Effector memory CD8-positive, alpha-beta T cell (primary cell): ENCODE measurements at regions not wholly inside any gene's neighbourhood (a gene's known extent, or its start where the extent isn't known, plus 50 kb on each side); places are given as distances from the start of the nearest gene placed in this dataset.
A peak's percentile ranks its signal among the peaks of the same experiment; 100 is the strongest.

ENCODE experiments used
- ATAC-seq: fragments of 150-1000 bp; cut with Tn5 transposase; replicated peaks from 2 replicates; pipeline ENCODE4 v1.10.0; 2021; ENCODE audit warnings: mild to moderate bottlenecking, moderate library complexity
- DNase-seq, 3 experiments: peaks; one replicate each; pipeline ENCODE4 v3.0.0; 2021
- H3K27ac Mint-ChIP-seq, 2 donors: one replicate each; pipeline ENCODE4 v1.8.0; 2022; ENCODE audit warnings: mild to moderate bottlenecking in 2 of 2, mixed read lengths in 2 of 2, moderate library complexity in 2 of 2
- H3K27me3 Mint-ChIP-seq, 2 donors: one replicate each; pipeline ENCODE4 v1.8.0; 2022; ENCODE audit warnings: mixed read lengths in 2 of 2
- H3K36me3 Mint-ChIP-seq: one replicate; pipeline ENCODE4 v1.8.0; 2022; ENCODE audit warnings: mild to moderate bottlenecking, moderate library complexity, mixed read lengths; ENCODE audit not compliant: insufficient read depth
- H3K4me1 Mint-ChIP-seq, 2 donors: one replicate each; pipeline ENCODE4 v1.8.0; 2022; ENCODE audit warnings: low read depth in 2 of 2, mixed read lengths in 2 of 2
- H3K4me3 Mint-ChIP-seq, 2 donors: one replicate each; pipeline ENCODE4 v1.8.0; 2022; ENCODE audit warnings: mild to moderate bottlenecking in 2 of 2, mixed read lengths in 2 of 2, moderate library complexity in 2 of 2
- H3K9me3 Mint-ChIP-seq, 2 donors: one replicate each; pipeline ENCODE4 v1.8.0; 2022; ENCODE audit warnings: mixed read lengths in 2 of 2

DNA sequence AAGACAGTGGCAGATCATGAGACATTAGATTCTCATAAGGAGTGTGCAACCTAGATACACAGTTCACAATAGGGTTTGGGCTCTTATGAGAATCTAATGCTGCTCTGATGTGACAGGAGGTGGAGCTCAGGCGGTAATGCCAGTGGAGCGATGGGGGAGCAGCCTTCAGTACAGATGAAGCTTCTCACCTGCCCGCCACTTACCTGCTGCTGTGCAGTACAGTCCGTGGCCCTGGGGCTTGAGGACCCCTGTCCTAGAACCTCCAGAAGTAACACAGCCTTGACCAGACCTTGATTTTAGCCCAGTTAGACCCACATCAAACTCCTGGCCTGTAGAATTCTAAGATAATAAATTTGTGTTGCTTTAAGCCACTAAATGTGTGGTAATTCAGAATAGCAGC lies 215.1 kb upstream of the MIR17HG start:
- Mint-ChIP-seq H3K27ac (no peak overlapping the region), H3K36me3 (no peaks in the 10 kb centered on the region), H3K4me1 (no peaks in the 10 kb centered on the region), H3K4me3 (no peak overlapping the region), H3K27me3 (peaks cover 0 to 10% of the 10 kb centered on the region in 2 donors), H3K9me3 (no peaks in the 10 kb centered on the region)
- no peak for DNase-seq
- no peak for ATAC-seq

DNA sequence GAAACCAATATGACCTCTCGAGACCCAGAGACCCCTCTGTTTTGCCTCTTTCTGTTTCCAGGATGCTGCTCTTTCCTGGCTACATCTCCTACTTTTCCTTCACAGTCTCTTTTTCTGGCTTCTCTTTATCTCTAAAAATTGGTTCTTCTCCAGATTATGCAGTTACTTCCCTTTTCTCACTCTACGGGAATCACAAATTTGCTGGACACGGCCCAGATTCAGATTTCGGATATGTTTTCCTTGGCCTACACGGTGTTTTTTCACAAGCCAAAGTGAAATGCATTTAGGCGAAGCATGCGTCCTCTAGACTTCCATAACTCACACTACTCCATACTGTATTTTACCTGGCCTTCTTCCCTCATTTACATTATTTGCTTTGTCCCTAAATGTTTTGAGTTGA lies 214.7 kb upstream of the MIR17HG start:
- ATAC-seq = no peak
- Mint-ChIP-seq H3K4me1 (no peaks in the 10 kb centered on the region), H3K27ac (no peak overlapping the region), H3K9me3 (no peaks in the 10 kb centered on the region), H3K4me3 (no peak overlapping the region), H3K36me3 (no peaks in the 10 kb centered on the region), H3K27me3 (peaks cover 0 to 10% of the 10 kb centered on the region in 2 donors)
- no peak for DNase-seq

DNA sequence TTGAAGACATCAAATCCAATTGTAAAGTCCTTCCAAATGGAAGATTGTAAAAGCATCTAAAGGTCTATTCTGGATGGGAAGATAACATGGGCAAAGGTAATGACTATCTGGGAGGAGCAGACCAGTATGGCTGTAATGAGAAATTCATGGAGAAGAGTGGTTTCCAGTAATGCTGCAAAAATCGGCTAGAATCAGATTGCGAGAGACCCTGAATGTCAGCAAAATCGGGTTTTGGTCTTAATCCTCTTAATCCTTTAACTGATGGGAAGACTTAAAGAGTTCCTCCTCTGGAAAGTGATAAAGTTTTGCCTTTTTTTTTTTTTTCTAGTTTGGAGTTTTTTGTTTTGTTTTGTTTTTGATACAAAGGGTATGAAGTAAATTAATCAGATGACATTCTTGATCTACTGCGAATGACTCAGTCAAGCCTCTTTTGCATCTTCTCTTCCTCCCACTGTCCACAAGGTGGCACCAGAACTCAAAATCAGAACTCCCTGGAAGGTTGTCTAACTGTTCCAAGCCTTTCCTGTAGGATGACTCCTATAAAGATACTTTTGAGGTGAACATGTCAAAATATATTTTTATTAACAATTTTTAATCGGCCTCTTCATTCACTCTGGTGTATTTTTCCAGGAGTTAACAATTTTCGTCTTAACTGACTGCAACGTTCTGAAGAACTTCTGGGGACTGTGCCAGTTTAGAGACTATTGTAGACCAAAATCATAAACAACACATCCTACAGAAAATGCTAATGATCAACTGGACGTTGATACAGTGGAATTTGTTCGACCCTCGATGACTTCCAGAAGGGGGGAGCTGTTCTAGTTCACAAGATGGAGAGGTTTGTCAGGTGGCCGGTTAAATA lies 213.3 kb upstream of the MIR17HG start:
- DNase-seq = peak; percentile 1 to 2 (median 1)

DNA sequence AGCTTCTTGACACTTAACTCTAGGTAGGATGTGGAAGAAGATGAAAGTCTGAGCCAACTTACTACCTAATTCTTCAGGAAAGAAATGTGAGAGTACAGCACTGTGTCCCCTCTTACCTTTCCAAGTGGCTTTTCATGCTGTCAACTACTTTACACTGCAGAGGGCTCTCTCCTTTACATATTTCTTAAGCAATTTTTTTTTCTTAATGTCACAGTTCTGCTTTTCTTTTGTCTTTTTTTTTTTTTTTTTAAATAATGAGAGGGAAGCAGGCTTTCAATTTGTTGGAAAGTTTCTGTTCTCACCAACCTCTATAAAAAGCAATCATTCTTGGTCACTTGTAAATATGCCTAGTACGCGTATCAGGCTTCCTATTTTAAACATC lies 212.7 kb upstream of the MIR17HG start:
- no peak for DNase-seq
- H3K27ac Mint-ChIP-seq = no peak overlapping the region
- no peaks in the 10 kb centered on the region for H3K27me3 Mint-ChIP-seq
- no peaks in the 10 kb centered on the region for H3K36me3 Mint-ChIP-seq
- no peaks in the 10 kb centered on the region for H3K9me3 Mint-ChIP-seq
- no peak for ATAC-seq
- no peaks in the 10 kb centered on the region for H3K4me1 Mint-ChIP-seq
- H3K4me3 Mint-ChIP-seq = no peak overlapping the region

More for the DNA sequence above, 213.3 kb upstream of the MIR17HG start:
- H3K27ac Mint-ChIP-seq = no peak overlapping the region
- no peaks in the 10 kb centered on the region for H3K9me3 Mint-ChIP-seq
- H3K4me3 Mint-ChIP-seq = no peak overlapping the region
- no peaks in the 10 kb centered on the region for H3K36me3 Mint-ChIP-seq
- H3K4me1 Mint-ChIP-seq = no peaks in the 10 kb centered on the region
- peaks cover 0 to under 1% of the 10 kb centered on the region in 2 donors for H3K27me3 Mint-ChIP-seq
- no peak for ATAC-seq

DNA sequence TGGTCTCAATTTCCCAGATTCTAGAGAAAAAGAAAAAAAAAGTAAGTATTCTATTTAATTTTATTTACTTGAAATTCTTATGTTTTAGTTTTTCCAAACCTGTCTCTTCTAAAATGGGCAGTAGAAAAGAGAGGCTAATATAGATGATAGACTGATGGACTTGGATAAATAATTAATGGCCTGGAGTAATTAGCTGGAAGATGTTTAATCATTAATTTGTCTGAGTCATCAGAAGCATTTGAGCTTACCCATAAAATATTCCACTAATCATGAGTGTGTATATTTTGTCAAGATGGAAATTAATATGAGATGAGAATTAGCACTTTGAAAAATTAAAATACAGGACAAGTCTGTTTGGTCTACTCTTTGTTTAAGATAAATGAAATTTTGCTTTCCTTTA lies 212.1 kb upstream of the MIR17HG start:
- no peaks in the 10 kb centered on the region for H3K36me3 Mint-ChIP-seq
- no peaks in the 10 kb centered on the region for H3K4me1 Mint-ChIP-seq
- H3K27me3 Mint-ChIP-seq = no peaks in the 10 kb centered on the region
- no peak for DNase-seq
- H3K9me3 Mint-ChIP-seq = no peaks in the 10 kb centered on the region
- ATAC-seq = no peak
- no peak overlapping the region for H3K27ac Mint-ChIP-seq
- H3K4me3 Mint-ChIP-seq = no peak overlapping the region

DNA sequence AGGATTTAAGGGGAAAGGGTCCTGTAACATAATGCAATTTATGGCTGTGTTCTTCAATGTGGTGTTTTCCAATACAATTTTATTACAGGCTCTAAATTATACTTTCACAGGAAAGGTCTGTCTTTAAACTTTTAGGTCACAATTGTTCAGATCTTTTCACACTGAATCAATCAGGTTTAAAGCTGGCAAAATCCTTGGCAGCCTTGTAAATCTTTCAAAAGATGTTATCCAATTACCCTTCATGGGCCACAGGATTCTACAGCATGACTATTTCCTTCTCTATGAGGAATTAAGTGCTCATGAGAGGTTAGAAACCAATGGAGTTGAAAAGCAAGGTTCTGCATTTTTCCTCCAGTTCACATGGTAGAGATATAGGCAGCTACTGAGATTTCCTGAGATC lies 211.5 kb upstream of the MIR17HG start:
- no peaks in the 10 kb centered on the region for H3K9me3 Mint-ChIP-seq
- DNase-seq = no peak
- H3K27me3 Mint-ChIP-seq = no peaks in the 10 kb centered on the region
- no peak overlapping the region for H3K27ac Mint-ChIP-seq
- no peak overlapping the region for H3K4me3 Mint-ChIP-seq
- ATAC-seq = no peak
- H3K4me1 Mint-ChIP-seq = no peaks in the 10 kb centered on the region
- H3K36me3 Mint-ChIP-seq = no peaks in the 10 kb centered on the region

DNA sequence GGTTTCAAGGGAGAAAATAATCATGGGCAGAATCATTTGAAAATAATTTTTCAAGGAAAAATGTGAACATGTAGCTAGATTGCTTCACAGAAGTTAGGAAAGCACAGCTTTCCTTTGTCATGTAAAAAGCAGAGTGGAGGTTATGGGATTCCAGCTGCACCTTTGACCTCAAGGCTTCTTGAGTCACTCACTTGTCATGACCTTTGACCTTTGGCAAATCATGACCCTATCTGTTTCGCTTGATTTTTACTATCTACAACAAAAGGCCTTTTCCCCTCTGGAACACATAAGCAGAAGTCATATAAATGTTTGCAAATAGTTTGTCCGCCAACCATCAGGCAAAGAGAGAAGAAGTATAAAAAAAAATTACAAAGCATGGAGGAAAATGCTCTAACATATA lies 210.7 kb upstream of the MIR17HG start:
- DNase-seq (no peak), ATAC-seq (no peak)
- Mint-ChIP-seq H3K9me3 (no peaks in the 10 kb centered on the region), H3K27me3 (no peaks in the 10 kb centered on the region), H3K36me3 (no peaks in the 10 kb centered on the region), H3K4me1 (no peaks in the 10 kb centered on the region), H3K4me3 (no peak overlapping the region), H3K27ac (no peak overlapping the region)

DNA sequence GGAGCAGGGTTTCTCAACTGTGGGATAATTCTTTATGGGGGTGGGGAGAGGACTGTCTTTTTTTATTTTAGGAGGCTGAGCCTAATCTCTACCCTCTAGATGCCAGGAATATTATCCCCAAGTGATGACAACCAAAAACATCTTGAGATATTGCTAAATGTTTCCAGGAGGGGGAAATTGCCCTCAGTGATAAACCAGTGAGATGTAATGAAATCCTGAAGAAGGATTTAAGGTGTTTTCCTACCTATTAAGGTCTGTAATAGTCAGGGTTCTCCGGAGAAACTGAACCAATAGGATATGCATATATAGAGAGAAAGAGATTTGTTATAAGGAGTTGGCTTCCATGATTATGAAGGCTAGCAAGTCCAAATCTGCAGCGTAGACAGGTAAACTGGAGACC lies 208.3 kb upstream of the MIR17HG start:
- no peak for ATAC-seq
- Mint-ChIP-seq H3K36me3 (no peaks in the 10 kb centered on the region), H3K4me3 (no peak overlapping the region), H3K9me3 (no peaks in the 10 kb centered on the region), H3K27me3 (no peaks in the 10 kb centered on the region), H3K27ac (no peak overlapping the region), H3K4me1 (no peaks in the 10 kb centered on the region)
- DNase-seq = no peak

DNA sequence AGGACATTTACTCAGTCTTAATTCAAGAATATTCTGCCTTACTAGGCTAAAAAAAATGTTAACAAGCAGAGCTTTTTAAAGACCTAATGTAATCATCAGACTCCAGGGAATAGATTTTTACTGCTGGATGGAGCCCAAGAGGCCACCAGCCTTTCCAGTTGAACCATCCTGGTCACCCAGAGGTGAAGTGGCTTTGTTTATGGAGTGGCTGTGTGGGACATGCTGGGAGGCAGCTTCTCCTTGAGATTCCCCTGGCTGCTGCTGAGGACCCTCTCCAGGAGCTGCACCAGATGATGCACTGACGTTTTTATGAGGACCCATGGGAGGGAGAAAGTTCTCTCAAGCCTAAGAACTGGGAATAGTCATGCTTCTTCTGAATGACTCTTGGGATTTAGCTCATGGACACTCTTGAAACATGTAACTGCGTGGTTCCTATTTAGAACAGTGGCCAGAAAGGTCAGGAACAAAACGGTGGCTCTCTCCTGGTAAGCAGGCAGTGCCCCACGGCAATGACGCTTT lies 205.9 kb upstream of the MIR17HG start:
- Mint-ChIP-seq H3K4me1 (no peaks in the 10 kb centered on the region), H3K36me3 (no peaks in the 10 kb centered on the region), H3K27me3 (no peaks in the 10 kb centered on the region), H3K27ac (no peak overlapping the region), H3K4me3 (no peak overlapping the region), H3K9me3 (no peaks in the 10 kb centered on the region)
- no peak for DNase-seq
- no peak for ATAC-seq

DNA sequence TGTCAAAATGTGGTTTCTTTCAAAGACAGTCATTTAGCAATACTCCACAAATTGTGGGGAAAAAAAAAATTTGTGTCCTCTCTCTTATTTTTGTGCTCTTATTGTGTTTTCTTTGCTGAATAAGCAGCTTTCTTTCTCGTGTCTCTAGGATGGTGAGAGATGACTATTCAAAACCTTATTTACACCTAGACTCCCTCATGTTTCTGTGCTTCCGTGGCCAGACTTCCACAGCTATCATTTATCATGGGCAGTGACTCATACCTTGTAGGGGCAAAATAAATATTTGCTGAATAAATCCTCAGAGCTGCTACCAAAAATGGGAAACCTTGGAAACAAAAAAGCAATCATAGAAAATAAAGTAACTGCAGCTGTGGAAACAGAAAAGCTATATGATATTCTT lies 204.9 kb upstream of the MIR17HG start:
- no peak for ATAC-seq
- H3K9me3 Mint-ChIP-seq = no peaks in the 10 kb centered on the region
- no peaks in the 10 kb centered on the region for H3K27me3 Mint-ChIP-seq
- no peak for DNase-seq
- H3K4me3 Mint-ChIP-seq = no peak overlapping the region
- no peaks in the 10 kb centered on the region for H3K36me3 Mint-ChIP-seq
- H3K27ac Mint-ChIP-seq = no peak overlapping the region
- H3K4me1 Mint-ChIP-seq = no peaks in the 10 kb centered on the region

DNA sequence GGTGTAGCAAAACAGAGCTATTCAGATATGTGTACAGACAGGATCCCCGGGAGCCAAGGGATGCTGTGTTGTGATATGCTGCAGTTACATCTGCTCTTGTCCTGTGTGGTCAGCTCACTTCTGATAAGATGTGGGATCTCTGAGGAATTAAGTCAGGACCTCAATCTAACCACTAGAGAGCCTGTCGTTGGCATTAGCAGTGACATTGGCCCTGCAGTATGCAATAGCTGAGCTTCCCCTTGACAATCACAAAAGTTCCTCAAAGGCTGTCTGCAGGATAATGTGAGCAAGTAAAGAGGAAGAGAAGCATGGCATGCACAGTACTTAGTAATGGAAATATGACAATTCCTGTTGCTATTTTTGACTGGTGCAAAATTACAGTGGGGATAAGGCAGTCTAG lies 203.4 kb upstream of the MIR17HG start:
- Mint-ChIP-seq H3K4me1 (no peaks in the 10 kb centered on the region), H3K27ac (no peak overlapping the region), H3K27me3 (no peaks in the 10 kb centered on the region), H3K4me3 (no peak overlapping the region), H3K36me3 (no peaks in the 10 kb centered on the region), H3K9me3 (no peaks in the 10 kb centered on the region)
- DNase-seq (no peak), ATAC-seq (no peak)

DNA sequence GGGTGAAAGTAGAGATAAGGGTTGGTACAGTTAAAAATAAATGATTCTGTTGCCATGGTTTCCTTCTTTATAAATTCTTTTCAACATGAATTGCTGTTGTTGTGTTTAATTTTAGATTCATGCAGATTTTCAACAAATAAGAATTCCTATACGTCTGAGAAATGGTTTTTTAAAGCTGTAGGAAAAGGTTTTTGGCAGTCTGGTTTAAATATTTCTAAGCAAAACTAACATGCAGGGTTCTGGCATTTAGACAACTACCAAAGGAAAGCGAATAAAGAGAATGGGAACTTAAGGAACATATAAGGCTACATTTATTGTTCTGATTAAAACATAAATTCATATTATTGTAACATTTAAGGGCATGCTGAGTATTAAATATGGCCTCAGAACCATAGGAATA lies 203.0 kb upstream of the MIR17HG start:
- no peak overlapping the region for H3K4me3 Mint-ChIP-seq
- H3K27ac Mint-ChIP-seq = no peak overlapping the region
- H3K4me1 Mint-ChIP-seq = no peaks in the 10 kb centered on the region
- ATAC-seq (no peak), DNase-seq (no peak)
- H3K36me3 Mint-ChIP-seq = no peaks in the 10 kb centered on the region
- no peaks in the 10 kb centered on the region for H3K9me3 Mint-ChIP-seq
- no peaks in the 10 kb centered on the region for H3K27me3 Mint-ChIP-seq

DNA sequence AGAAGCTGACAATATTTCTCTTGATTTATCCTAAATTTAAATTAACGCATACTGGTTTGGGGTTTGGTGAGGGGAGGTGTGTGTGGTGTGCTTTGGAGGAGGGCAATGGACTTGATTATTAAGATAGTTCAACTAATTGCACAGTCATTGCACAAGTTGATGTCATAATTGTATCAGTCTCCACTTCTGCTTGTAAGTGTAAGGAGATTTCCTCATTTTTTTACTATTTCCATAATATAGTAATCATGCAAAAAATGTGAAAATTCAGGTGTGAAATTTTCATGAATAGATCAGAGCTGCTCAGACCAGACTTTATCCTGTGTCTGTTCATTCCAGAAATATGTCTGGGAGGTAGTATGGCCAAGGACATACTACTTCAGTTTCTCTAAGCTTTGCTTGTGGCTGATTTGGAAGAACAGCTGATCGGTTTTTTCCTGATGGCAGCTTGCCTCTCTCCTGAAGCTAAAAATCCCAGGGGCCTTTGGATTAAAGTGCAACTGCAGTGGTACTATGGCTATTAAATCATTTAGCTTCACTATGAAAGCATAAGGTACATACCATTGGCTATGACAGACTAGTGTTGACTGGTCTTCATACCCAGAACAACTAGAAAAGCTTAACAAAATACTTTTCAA lies 201.8 kb upstream of the MIR17HG start:
- Mint-ChIP-seq H3K27ac (no peak overlapping the region), H3K36me3 (no peaks in the 10 kb centered on the region), H3K27me3 (no peaks in the 10 kb centered on the region), H3K9me3 (no peaks in the 10 kb centered on the region), H3K4me1 (no peaks in the 10 kb centered on the region), H3K4me3 (no peak overlapping the region)
- DNase-seq (no peak), ATAC-seq (no peak)

DNA sequence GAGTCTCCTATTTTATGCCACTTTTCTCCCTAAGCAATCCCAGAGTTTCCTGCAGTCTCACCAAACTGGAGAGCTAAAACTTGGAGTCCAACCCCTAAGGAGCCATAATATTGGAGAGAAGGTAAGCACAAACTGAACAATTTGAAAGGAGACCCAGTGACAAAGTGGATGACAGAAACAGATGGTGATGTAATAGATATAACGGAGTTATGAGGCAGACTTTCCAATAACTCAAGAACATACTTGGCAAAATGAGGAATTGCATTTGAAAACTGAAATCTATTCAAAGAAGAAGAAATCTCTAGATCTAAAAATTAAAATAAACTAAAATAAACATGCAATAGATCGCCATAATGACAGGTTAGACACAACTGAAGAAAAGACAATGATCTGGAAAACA lies 200.9 kb upstream of the MIR17HG start:
- H3K27ac Mint-ChIP-seq = no peak overlapping the region
- no peaks in the 10 kb centered on the region for H3K36me3 Mint-ChIP-seq
- H3K27me3 Mint-ChIP-seq = no peaks in the 10 kb centered on the region
- no peak for ATAC-seq
- H3K9me3 Mint-ChIP-seq = no peaks in the 10 kb centered on the region
- no peak overlapping the region for H3K4me3 Mint-ChIP-seq
- DNase-seq = no peak
- H3K4me1 Mint-ChIP-seq = no peaks in the 10 kb centered on the region
